NCI-H2029 treated with DMSO at 0.1 percent for 48 hours (cell line): ENCODE measurements at regions not wholly inside any gene's neighbourhood (a gene's known extent, or its start where the extent isn't known, plus 50 kb on each side); places are given as distances from the start of the nearest gene placed in this dataset.

ENCODE experiments used
- DNase-seq: peaks from one replicate; lab custom pipeline; 2025; lab: John Stamatoyannopoulos, UW

DNA sequence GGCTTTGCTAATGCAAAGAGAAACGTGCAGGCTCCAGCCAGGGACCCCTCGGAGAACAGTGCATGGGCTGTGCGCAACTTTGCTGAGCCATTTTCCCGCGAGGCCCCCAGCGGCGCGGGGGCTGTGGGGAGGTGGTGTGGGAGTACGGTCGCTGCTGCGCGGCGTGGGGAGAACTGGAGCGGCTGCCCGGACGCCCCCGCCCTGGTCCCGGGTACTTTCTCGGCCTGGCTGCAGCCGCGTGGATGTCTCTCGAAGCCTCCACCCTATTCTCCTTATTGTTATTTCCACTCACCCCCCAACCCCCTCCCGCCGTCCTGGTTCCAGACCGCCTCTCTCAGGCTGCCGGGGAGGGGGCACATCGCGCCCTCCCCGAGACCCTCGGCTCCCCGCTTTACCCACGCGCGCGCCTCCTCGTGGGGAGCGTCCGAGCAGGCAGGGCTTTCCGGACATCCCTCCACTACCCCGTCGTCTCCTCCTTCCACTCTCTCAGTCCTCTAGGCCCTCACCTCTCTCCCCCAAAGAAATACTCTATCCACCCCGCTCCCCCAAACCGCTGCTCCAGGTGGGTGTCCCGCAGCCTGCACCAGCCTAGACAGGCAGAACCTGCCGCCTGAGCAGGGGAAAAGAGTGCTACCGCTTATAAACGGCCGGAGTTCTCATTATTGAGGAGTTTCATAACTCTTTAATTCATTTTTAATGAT lies 68.6 kb upstream of the TBCA start:
- DNase-seq, result no peak

DNA sequence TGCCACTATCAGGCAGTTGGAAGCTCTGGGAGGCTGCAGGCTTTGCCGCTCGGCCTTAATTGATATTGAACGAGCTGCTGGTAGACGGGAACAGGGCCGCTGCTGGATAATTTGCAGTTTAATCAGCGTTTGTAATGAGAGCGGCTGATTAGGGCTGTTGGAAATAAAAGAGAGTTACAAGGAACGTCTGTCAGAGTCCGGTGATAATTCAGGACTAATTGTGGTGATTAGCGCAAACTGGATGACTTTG lies 68.2 kb upstream of the TBCA start:
- DNase-seq, result no peak

DNA sequence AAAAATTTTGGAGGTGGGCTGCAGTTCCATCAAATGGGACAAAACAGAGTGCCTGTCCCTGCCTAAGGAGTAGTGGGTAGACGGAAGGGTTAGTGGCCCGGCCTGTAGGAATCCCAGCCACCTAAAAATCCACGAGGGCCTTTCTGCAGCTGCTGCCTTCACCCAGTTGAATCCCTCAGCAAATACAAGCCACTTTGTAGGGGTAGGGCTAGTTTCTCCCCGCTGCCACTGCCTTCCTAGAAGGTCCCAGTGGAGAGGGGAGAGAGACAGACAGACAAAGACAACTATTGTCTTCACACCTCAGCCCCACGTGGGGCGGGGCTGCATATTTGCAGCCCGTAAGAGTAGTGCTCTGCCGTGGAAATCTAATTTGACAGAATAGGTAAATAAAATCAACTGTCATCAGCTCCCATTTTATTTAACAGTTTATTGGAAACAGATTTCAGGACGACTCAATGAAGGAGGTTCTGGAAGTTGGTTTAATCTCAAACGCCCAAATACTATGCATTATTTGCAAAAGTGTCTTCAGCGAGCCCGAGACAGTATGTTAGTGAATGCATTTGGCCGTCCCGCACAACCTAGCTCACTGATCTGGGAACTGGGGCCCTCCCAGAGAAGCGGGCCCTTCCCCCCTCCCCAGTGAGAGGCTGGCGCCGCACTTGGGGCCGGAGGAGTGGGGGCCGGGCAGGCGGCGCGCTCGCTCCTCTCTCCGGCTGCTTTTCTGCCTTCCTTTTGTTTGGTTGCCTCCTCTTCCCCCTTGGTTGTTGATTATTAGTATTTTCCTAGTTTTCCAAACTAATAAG lies 67.6 kb upstream of the TBCA start:
- DNase-seq, result no peak

DNA sequence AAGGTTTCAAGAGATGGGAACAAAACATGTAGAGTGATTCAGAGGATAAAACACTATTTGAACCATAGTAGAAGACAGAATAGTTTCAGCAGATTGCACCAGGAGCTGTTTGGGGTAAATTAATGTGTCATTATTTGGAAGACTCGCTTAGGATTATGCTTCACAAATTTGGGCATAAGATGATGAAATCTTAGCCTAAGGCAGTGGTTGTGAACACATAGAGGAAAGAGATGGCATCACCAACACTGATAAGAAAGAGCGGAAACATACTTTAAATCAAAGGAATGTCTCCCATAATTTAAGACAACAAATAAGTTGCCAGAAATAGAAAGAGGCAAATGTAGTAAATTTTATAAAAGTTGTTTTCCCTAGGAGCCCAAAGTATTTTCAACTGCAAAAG lies 66.1 kb upstream of the TBCA start:
- DNase-seq, result no peak

DNA sequence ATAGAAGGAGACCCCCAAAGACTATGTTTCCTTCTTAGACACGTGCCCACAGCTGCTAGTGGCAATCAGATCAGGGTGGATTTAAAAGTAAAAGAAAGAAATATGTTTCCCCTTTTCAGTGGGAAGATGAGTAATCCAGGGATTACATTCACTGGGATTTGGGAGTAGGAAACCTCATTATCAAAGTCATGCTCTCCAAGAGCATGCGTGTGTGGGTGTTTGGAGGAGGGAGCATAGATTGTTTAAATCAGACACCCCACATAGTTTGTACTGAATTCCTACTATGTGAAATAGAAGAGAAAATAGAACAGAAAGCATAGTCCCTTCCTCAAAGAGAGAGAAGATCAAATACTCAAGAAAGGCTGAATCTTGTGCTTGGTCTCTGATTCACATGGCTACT lies 65.5 kb upstream of the TBCA start:
- DNase-seq, result no peak

DNA sequence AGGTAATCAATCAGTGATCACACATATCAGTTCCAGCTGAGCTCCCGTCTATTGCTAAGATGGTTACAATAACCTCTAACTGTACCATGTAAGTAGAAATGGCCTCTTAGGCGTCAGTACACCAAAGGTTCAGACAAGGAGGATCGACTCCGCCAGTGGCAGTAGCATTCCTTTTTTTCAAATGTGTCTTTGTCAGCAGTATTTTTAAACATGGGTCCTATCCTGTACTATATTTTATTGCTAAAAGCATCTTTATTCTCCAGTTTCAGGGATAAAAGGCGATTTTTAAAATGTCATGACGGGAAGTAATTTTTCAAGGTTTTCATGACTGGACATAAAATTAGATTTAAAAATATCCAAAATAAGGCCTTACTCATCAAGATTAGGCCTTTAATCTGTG lies 64.8 kb upstream of the TBCA start:
- no peak for DNase-seq

DNA sequence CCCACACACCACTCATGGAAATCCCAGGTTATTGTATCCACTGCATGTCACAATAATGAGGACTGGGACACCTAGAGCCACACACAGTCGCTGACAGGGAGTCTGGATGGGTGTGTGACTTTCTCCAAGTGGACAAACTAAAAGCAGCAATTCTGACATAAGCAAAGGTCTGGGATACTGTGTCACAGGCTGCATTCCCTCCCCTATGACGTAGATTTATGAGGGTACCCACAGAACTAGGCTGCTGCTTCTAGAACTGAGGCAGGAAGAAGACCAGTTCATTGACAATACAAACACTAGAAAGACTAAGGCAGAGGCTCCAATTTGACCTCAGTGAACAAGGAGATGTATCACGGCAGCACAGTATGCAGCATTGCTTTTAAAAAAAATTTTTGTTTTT lies 63.6 kb upstream of the TBCA start:
- no peak for DNase-seq

DNA sequence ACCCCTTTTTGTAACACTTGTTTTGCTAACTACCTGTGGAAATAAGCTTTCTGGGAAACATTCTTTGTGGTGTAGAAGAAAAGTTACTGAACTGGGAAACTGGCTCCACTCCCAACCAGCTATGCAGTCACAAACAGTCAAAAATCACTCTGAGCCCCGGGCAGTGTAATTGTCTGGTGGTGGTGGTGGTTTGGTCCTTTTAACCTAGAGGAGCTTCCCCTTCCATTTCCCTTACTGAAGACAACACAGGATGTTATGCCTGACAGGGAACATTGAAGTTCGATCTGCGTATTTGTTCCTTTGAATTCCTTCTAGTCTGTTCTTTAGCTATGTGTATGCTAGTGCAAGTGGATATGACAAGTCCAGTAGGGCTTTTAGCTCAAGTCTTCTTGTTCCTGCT lies 56.8 kb upstream of the TBCA start:
- no peak for DNase-seq

DNA sequence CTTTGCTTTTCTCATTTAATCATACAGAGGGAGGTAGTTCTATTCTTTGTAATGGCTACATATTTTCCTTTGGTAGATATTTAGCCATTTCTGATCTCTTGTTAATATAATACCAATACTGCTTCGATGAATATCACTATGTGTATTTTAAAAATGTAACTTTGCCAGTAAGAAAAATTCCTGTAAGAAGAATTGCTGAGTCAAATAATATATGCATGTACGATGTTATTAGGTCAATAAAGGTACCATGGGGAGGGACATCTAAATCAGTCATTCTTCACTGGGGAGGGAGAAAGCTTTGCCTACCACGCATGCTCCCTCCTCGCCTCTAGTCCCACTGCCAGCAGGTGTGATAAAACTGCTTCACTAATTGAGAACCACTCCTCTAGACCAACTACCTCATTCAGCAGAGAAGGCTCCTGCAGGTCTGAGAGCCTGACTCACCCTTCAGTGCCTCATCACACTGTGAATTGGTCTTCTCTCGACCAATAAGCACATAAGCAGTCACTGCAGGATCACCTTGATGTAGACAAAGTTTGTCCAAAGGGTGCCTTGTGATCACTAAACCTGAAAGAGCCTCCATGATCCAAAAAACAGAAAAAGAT lies 56.1 kb upstream of the TBCA start:
- DNase-seq, result no peak

DNA sequence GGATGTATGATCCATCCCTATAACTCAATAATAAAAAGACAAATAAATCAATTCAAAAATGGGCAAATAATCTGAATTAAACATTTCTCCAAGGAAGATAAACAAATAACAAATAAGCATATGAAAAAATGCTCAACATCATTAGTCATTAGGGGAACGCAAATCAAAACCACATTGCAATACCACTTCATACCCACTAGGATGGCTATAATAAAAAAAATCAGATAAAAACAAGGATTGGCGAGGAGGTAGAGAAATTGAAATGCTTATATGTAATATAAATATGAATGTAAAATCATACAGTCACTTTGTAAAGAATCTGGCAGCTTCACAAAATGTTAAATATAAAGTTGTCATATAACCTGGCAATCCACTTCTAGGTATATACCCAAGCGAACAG lies 52.3 kb upstream of the TBCA start:
- no peak for DNase-seq
